HEK293 (cell line): ENCODE measurements at regions not wholly inside any gene's neighbourhood (a gene's known extent, or its start where the extent isn't known, plus 50 kb on each side); places are given as distances from the start of the nearest gene placed in this dataset.

ENCODE experiments used
- GLIS1 ChIP-seq: fragments of 450-650 bp; formaldehyde crosslinking; IDR thresholded peaks from 2 replicates; pipeline ENCODE4 v1.5.1; 2016; ENCODE audit warnings: missing biosample characterization, missing genetic modification characterization
- KLF16 ChIP-seq: fragments of 450-650 bp; formaldehyde crosslinking; IDR thresholded peaks from 2 replicates; pipeline ENCODE4 v1.5.1; 2017; ENCODE audit warnings: missing biosample characterization, missing genetic modification characterization
- MZF1 ChIP-seq: fragments of 450-650 bp; formaldehyde crosslinking; IDR thresholded peaks from 2 replicates; pipeline ENCODE4 v1.5.1; 2017; ENCODE audit warnings: missing biosample characterization, missing genetic modification characterization, borderline replicate concordance
- ZNF146 ChIP-seq: fragments of 450-650 bp; formaldehyde crosslinking; IDR thresholded peaks from 2 replicates; pipeline ENCODE4 v1.5.1; 2016; ENCODE audit warnings: missing biosample characterization, missing genetic modification characterization
- ZNF335 ChIP-seq: fragments of 450-650 bp; formaldehyde crosslinking; conservative IDR thresholded peaks from 2 replicates; pipeline ENCODE4 v1.5.1; 2016; ENCODE audit warnings: missing biosample characterization, missing genetic modification characterization
- ZNF558 ChIP-seq: fragments of 450-650 bp; formaldehyde crosslinking; IDR thresholded peaks from 2 replicates; pipeline ENCODE4 v1.5.1; 2016; ENCODE audit warnings: missing biosample characterization, missing genetic modification characterization
- ZNF830 ChIP-seq: fragments of 450-650 bp; IDR thresholded peaks from 2 replicates; pipeline ENCODE4 v1.5.0; 2018; ENCODE audit warnings: missing biosample characterization, missing genetic modification characterization, low read depth, mild to moderate bottlenecking, moderate library complexity
- ZNF837 ChIP-seq: fragments of 450-650 bp; formaldehyde crosslinking; IDR thresholded peaks from 2 replicates; pipeline ENCODE4 v1.5.1; 2016; ENCODE audit warnings: missing biosample characterization, missing genetic modification characterization
- TF ChIP-seq, protein P1 (sequence below): fragments of 450-650 bp; formaldehyde crosslinking; IDR thresholded peaks from 2 replicates; pipeline ENCODE4 v1.5.1; 2016; ENCODE audit warnings: missing biosample characterization, missing genetic modification characterization
- TF ChIP-seq, protein P2 (sequence below): fragments of 450-650 bp; formaldehyde crosslinking; IDR thresholded peaks from 2 replicates; pipeline ENCODE4 v1.5.1; 2016; ENCODE audit warnings: missing biosample characterization, missing genetic modification characterization, low read depth

DNA sequence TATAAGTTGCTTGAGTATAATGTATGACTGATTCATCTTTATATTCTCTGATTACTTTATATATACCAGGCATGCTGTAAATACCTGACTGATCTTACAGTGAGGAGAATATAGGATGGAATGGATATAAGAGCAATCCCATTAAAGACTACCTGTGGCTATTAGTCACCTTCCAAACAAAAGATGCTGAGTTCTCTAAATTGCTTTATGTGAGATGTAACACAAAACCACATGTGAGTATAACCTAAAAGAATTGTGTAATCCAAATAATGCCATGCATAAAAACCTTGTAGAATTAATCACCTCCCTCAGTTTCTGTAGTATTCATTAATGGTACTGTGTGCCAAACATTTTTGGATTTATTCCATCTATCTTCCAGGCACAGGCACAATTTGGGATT is 134.6 kb upstream of the LRRC7 start:
- TF ChIP-seq GLIS1 (tag by site-specific recombination) (no peak), ZNF837 (tag by site-specific recombination) (no peak), KLF16 (tag by site-specific recombination) (no peak), ZNF558 (tag by site-specific recombination) (no peak), MZF1 (tag by site-specific recombination) (no peak), ZNF830 (tag by site-specific recombination) (no peak), ZNF335 (tag by site-specific recombination) (no peak), ZNF146 (no peak)
- TF ChIP-seq, protein P1, sequence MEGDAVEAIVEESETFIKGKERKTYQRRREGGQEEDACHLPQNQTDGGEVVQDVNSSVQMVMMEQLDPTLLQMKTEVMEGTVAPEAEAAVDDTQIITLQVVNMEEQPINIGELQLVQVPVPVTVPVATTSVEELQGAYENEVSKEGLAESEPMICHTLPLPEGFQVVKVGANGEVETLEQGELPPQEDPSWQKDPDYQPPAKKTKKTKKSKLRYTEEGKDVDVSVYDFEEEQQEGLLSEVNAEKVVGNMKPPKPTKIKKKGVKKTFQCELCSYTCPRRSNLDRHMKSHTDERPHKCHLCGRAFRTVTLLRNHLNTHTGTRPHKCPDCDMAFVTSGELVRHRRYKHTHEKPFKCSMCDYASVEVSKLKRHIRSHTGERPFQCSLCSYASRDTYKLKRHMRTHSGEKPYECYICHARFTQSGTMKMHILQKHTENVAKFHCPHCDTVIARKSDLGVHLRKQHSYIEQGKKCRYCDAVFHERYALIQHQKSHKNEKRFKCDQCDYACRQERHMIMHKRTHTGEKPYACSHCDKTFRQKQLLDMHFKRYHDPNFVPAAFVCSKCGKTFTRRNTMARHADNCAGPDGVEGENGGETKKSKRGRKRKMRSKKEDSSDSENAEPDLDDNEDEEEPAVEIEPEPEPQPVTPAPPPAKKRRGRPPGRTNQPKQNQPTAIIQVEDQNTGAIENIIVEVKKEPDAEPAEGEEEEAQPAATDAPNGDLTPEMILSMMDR (tag by site-specific recombination) = no peak
- TF ChIP-seq, protein P2, sequence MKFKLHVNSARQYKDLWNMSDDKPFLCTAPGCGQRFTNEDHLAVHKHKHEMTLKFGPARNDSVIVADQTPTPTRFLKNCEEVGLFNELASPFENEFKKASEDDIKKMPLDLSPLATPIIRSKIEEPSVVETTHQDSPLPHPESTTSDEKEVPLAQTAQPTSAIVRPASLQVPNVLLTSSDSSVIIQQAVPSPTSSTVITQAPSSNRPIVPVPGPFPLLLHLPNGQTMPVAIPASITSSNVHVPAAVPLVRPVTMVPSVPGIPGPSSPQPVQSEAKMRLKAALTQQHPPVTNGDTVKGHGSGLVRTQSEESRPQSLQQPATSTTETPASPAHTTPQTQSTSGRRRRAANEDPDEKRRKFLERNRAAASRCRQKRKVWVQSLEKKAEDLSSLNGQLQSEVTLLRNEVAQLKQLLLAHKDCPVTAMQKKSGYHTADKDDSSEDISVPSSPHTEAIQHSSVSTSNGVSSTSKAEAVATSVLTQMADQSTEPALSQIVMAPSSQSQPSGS = no peak
